KMS-11 (cell line): ENCODE measurements at regions not wholly inside any gene's neighbourhood (a gene's known extent, or its start where the extent isn't known, plus 50 kb on each side); places are given as distances from the start of the nearest gene placed in this dataset.

Experiments
- H2AFZ ChIP-seq: fragments of 200-600 bp; sonication (generic); 2 replicates; pipeline ENCODE4 v1.6.1; 2016; ENCODE audit warnings: antibody characterized with exemption, mixed run types, low read depth
- H3K27ac ChIP-seq: fragments of 200-600 bp; sonication (generic); 2 replicates; pipeline ENCODE4 v1.6.1; 2016; ENCODE audit warnings: mild to moderate bottlenecking, mixed run types
- H3K27me3 ChIP-seq: fragments of 200-600 bp; sonication (generic); 2 replicates; pipeline ENCODE4 v1.6.1; 2017; ENCODE audit warnings: mild to moderate bottlenecking, low read depth, mixed run types, moderate library complexity; ENCODE audit not compliant: insufficient read depth
- H3K36me3 ChIP-seq: fragments of 200-600 bp; sonication (generic); 2 replicates; pipeline ENCODE4 v1.6.1; 2017; ENCODE audit warnings: mild to moderate bottlenecking, mixed run types; ENCODE audit not compliant: insufficient read depth
- H3K4me1 ChIP-seq: fragments of 200-600 bp; sonication (generic); 2 replicates; pipeline ENCODE4 v1.6.1; 2016; ENCODE audit warnings: mild to moderate bottlenecking, low read depth, mixed run types; ENCODE audit not compliant: poor library complexity, severe bottlenecking
- H3K4me2 ChIP-seq: fragments of 200-600 bp; sonication (generic); 2 replicates; pipeline ENCODE4 v1.7.0; 2016; ENCODE audit warnings: mild to moderate bottlenecking, mixed run types
- H3K4me3 ChIP-seq: fragments of 200-600 bp; sonication (generic); IDR thresholded peaks from 2 replicates; pipeline ENCODE4 v1.6.1; 2017; ENCODE audit warnings: low read depth, low read length, mixed read lengths; ENCODE audit not compliant: insufficient read depth
- H3K79me2 ChIP-seq: fragments of 200-600 bp; sonication (generic); 2 replicates; pipeline ENCODE4 v1.6.1; 2016; ENCODE audit warnings: low read depth, mixed run types; ENCODE audit not compliant: insufficient read depth
- H3K9ac ChIP-seq: fragments of 200-600 bp; sonication (generic); 2 replicates; pipeline ENCODE4 v1.6.1; 2016; ENCODE audit warnings: mild to moderate bottlenecking, mixed run types
- H4K20me1 ChIP-seq: fragments of 200-600 bp; sonication (generic); 2 replicates; pipeline ENCODE4 v1.6.1; 2016; ENCODE audit warnings: mild to moderate bottlenecking, mixed run types; ENCODE audit not compliant: insufficient read depth
- TF ChIP-seq, protein P1 (sequence below): fragments of 200-600 bp; sonication (generic); conservative IDR thresholded peaks from 2 replicates; pipeline ENCODE4 v1.6.1; 2017; ENCODE audit warnings: low read depth, mild to moderate bottlenecking, antibody characterized with exemption, low read length, moderate library complexity, mixed read lengths

DNA sequence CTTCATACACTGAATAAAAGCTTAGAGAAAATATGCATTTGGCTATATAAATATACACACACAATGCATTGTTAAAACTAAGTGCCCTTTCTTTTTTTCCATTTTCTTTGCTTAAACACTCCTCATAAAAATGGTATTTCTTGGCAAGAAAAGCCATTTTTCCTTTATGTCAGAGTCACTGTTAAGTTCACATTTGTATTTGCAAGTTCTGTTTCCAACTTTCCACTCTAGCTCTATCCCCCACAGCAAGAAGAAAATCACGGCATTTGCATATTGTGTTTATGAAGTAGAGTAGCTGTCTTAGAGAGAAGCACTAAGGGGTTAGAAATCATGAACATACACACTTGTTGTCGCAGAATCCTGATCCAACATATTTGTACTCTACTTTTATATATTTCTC is 662.1 kb upstream of the MEF2C start:
- Histone ChIP-seq H3K79me2 (no peaks in the 10 kb centered on the region), H3K4me2 (no peak overlapping the region), H3K36me3 (no peaks in the 10 kb centered on the region), H3K27me3 (no peaks in the 10 kb centered on the region), H3K4me3 (no peak overlapping the region), H2AFZ (no peak overlapping the region), H3K27ac (no peak overlapping the region), H3K9ac (no peak overlapping the region), H3K4me1 (no peaks in the 10 kb centered on the region), H4K20me1 (no peaks in the 10 kb centered on the region)
- TF ChIP-seq, protein P1, sequence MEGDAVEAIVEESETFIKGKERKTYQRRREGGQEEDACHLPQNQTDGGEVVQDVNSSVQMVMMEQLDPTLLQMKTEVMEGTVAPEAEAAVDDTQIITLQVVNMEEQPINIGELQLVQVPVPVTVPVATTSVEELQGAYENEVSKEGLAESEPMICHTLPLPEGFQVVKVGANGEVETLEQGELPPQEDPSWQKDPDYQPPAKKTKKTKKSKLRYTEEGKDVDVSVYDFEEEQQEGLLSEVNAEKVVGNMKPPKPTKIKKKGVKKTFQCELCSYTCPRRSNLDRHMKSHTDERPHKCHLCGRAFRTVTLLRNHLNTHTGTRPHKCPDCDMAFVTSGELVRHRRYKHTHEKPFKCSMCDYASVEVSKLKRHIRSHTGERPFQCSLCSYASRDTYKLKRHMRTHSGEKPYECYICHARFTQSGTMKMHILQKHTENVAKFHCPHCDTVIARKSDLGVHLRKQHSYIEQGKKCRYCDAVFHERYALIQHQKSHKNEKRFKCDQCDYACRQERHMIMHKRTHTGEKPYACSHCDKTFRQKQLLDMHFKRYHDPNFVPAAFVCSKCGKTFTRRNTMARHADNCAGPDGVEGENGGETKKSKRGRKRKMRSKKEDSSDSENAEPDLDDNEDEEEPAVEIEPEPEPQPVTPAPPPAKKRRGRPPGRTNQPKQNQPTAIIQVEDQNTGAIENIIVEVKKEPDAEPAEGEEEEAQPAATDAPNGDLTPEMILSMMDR, result no peak

DNA sequence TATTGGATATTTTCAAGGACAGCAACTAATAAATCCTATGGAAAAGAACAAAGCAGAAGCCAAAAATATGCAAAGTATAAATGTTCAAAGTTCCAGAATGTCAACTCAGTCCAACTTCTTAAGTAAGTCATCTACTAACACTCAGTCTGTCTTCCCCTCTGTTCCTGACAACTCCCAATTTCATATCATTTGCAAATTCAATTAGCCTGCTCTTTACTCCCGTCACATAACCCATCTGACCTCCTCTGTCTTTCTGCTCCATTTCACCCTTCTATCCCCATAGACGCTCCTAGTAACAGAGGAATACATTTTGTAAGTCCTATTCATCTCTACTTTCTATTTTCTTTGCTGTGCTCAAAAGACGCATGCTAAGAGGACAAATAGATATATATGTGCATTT is 659.8 kb upstream of the MEF2C start:
- no peak overlapping the region for H3K4me2 ChIP-seq
- H3K27me3 ChIP-seq, result no peaks in the 10 kb centered on the region
- no peak overlapping the region for H3K27ac ChIP-seq
- H3K36me3 ChIP-seq, result no peaks in the 10 kb centered on the region
- no peaks in the 10 kb centered on the region for H4K20me1 ChIP-seq
- TF ChIP-seq, protein P1, result no peak
- no peak overlapping the region for H3K4me3 ChIP-seq
- H2AFZ ChIP-seq, result no peak overlapping the region
- no peak overlapping the region for H3K9ac ChIP-seq
- no peaks in the 10 kb centered on the region for H3K79me2 ChIP-seq
- no peaks in the 10 kb centered on the region for H3K4me1 ChIP-seq

DNA sequence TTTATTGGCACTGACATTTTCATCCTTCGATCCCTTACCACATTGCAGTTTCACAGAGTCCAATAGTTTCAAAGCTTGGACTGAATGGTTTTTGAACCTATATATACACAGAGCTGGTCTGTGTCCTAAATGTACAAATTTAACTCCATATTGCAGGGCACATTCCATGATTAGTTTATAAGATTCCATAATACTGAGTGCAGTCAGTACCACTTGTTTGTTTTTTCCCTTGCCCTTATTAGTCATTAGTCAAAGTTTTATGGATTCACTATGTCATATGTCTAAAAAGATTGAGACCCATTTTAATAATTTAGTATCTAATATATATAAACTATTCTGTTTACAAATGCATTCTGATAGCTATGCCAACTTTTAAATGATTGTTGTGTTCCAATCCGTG is 654.8 kb upstream of the MEF2C start:
- Histone ChIP-seq H3K4me1 (no peaks in the 10 kb centered on the region), H3K27me3 (no peaks in the 10 kb centered on the region), H3K27ac (no peak overlapping the region), H3K79me2 (no peaks in the 10 kb centered on the region), H3K4me2 (no peak overlapping the region), H3K36me3 (no peaks in the 10 kb centered on the region), H3K9ac (no peak overlapping the region), H3K4me3 (no peak overlapping the region), H4K20me1 (no peaks in the 10 kb centered on the region), H2AFZ (no peak overlapping the region)
- TF ChIP-seq, protein P1, result no peak

DNA sequence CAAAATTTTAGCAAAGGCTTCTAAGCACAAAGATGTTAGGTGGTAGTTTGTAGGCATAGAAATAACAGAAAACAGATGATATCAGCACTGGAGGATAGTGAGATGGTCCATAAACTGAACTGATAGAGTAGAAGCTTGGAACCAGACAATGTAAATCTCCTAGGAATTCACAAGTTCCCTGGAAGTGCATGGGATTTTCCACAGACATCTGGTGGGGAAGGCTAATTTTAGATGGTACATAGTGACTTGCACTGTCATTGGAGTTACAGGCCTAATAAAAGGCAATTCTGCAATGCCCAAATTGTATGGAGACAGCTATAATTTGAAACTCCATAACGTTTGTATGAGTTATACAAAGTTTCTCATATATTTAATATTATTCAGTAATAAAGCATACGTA is 653.0 kb upstream of the MEF2C start:
- Histone ChIP-seq H3K27me3 (no peaks in the 10 kb centered on the region), H3K36me3 (no peaks in the 10 kb centered on the region), H2AFZ (no peak overlapping the region), H3K4me3 (no peak overlapping the region), H3K4me2 (no peak overlapping the region), H3K27ac (no peak overlapping the region), H3K9ac (no peak overlapping the region), H3K4me1 (no peaks in the 10 kb centered on the region), H3K79me2 (no peaks in the 10 kb centered on the region), H4K20me1 (no peaks in the 10 kb centered on the region)
- TF ChIP-seq, protein P1, result no peak

DNA sequence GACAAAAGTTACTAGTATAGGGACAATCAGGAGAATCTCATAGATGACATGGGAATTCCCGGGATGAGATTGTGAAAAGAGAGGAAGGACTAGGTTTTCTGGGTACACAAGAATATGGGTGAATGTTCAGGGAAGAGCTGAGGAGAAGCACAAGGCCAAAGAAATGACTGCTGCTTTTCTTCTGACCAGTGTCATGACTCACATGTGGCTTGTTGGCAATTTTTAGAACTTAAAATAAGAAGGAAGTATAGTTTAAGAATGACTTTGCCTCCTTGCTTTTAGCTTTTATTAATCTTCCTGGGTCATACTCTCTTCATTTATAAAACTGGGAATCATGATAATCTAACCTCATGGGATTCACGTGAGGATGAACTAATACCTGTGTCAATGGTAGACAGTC is 652.4 kb upstream of the MEF2C start:
- Histone ChIP-seq H2AFZ (no peak overlapping the region), H3K27ac (no peak overlapping the region), H3K4me3 (no peak overlapping the region), H3K79me2 (no peaks in the 10 kb centered on the region), H3K4me2 (no peak overlapping the region), H3K36me3 (no peaks in the 10 kb centered on the region), H3K27me3 (no peaks in the 10 kb centered on the region), H3K9ac (no peak overlapping the region), H3K4me1 (no peaks in the 10 kb centered on the region), H4K20me1 (no peaks in the 10 kb centered on the region)
- TF ChIP-seq, protein P1, result no peak
